Pons (tissue), 1 donor: ENCODE measurements at regions not wholly inside any gene's neighbourhood (a gene's known extent, or its start where the extent isn't known, plus 50 kb on each side); places are given as distances from the start of the nearest gene placed in this dataset.

Experiments used
- DNase-seq: peaks from one replicate; pipeline ENCODE4 v3.0.0-alpha.2; 2016; ENCODE audit warnings: low spot score

GRCh38 chr2:120917886-120918285 is 182.2 kb downstream of the GLI2 start:
- DNase-seq = no peak

- no peak for DNase-seq
These were observed 183.5 kb downstream of the GLI2 start for GRCh38 chr2:120919216-120919615.

GRCh38 chr2:120919771-120920453 is 184.2 kb downstream of the GLI2 start:
- DNase-seq = no peak

GRCh38 chr2:120920454-120921148 is 184.9 kb downstream of the GLI2 start:
- DNase-seq = no peak

- no peak for DNase-seq
These were observed 185.8 kb downstream of the GLI2 start for GRCh38 chr2:120921457-120921856.

GRCh38 chr2:120922571-120923332 is 187.1 kb downstream of the GLI2 start:
- DNase-seq = no peak

- DNase-seq = no peak
These were observed 187.8 kb downstream of the GLI2 start for GRCh38 chr2:120923426-120923825.

- DNase-seq = no peak
These were observed 189.3 kb downstream of the GLI2 start for GRCh38 chr2:120924924-120925323.

- DNase-seq = no peak
These were observed 191.0 kb downstream of the GLI2 start for GRCh38 chr2:120926463-120927264.

- DNase-seq = no peak
These were observed 191.6 kb downstream of the GLI2 start for GRCh38 chr2:120927265-120927628.

GRCh38 chr2:120929829-120930228 is 194.2 kb downstream of the GLI2 start:
- no peak for DNase-seq

GRCh38 chr2:120930236-120930635 is 194.6 kb downstream of the GLI2 start:
- no peak for DNase-seq

GRCh38 chr2:120930864-120931263 is 195.2 kb downstream of the GLI2 start:
- DNase-seq = no peak

GRCh38 chr2:120932472-120932871 is 196.8 kb downstream of the GLI2 start:
- DNase-seq = no peak

- no peak for DNase-seq
These were observed 197.2 kb downstream of the GLI2 start for GRCh38 chr2:120932881-120933280.

- no peak for DNase-seq
These were observed 198.3 kb downstream of the GLI2 start for GRCh38 chr2:120933693-120934573.

GRCh38 chr2:120934574-120935338 is 199.1 kb downstream of the GLI2 start:
- no peak for DNase-seq

- no peak for DNase-seq
These were observed 200.0 kb downstream of the GLI2 start for GRCh38 chr2:120935339-120936313.
